ENCODE measurements at regions not wholly inside any gene's neighbourhood (a gene's known extent, or its start where the extent isn't known, plus 50 kb on each side); places are given as distances from the start of the nearest gene placed in this dataset.

- DNase-seq = no peak
Measured at GRCh38 chr14:42002141-42002540, 395.5 kb downstream of the LRFN5 start.

DNA sequence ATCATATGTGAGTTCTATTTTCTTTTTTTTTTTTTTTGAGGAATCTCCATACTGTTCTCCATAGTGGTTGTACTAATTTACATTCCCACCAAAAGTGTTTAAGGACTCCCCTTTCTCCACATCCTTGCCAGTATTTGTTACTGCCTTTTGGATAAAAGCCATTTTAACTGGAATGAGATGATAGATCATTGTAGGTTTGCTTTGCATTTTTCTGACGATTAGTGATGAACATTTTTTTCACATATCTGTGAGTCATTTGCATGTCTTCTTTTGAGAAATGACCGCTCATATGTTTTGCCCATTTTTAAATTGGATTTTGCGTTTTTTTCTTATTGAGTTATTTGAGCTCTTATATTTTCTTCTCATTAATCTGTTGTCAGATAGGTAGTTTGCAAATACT lies 394.8 kb downstream of the LRFN5 start:
- no peak for DNase-seq

GRCh38 chr14:42000450-42000849 lies 393.8 kb downstream of the LRFN5 start:
- DNase-seq = no peak

GRCh38 chr14:41993687-41994086 lies 387.0 kb downstream of the LRFN5 start:
- no peak for DNase-seq

DNA sequence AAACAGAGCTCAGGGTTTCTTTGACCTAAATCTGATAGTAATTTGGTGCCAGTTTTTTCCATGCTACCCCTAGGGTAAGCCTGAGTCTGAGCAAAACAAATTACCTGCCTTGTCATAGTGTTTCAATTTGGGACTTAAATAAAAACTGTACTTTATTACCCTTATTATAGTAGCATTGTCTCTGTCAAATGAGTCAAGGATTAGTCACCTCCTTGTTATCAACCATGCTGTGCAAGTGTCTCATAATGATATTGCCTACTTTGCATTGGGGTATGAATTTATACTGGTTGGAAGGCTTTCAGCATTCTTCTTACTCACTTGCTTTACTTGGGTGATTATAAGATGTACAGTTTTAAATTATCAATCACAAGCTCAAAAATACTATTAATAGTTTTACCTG lies 380.0 kb downstream of the LRFN5 start:
- peak; percentile 34 for DNase-seq

DNA sequence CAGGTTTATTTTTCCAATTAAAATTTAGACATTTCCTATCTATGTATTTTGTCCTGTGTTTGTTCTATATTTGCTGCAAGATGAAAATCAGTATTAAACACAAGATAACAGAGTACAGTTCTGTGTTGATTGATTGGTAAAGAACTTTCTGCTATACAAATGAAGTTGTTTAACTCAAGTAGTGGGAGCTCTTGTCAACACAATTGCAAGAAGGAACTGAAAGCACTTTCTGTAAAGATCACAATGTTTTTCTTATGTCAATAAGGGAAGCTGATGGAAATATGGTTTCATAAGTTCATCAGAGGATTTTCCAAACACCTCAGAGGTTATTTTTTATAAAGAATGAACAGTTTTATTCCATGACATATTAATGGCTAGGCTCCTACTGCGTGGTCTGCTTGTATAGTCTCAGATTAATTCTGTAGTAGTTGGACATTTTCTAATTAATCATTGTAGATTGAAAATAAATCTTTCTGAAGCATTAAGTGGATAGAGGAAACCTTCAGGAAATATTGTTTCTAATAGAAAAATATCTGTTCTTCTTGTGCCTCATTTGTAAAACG lies 379.5 kb downstream of the LRFN5 start:
- DNase-seq = peak; percentile 28

- DNase-seq = peak; percentile 77
Measured at GRCh38 chr14:41973178-41973577, 366.5 kb downstream of the LRFN5 start.

DNA sequence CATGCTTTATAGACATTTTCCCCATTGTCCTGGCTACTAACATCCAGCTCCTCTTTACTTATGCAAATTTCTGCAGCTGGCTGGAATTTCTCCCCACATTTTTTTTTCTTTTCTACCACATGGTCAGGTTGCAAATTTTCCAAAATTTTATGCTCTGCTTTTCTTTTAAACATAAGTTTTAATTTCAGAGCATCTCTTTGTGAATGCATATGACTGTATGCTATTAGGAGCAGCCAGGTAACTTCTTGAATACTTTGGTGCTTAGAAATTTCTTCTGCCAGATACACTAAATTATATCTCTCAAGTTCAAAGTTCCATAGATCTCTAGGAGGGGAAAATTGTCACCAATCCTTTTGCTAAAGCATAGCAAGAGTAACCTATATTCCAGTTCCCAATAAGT lies 365.9 kb downstream of the LRFN5 start:
- no peak for DNase-seq

GRCh38 chr14:41960281-41960680 lies 353.6 kb downstream of the LRFN5 start:
- peak; percentile 54 for DNase-seq

GRCh38 chr14:41957459-41957858 lies 350.8 kb downstream of the LRFN5 start:
- no peak for DNase-seq
